ENCODE measurements at regions not wholly inside any gene's neighbourhood (a gene's known extent, or its start where the extent isn't known, plus 50 kb on each side); places are given as distances from the start of the nearest gene placed in this dataset.

DNA sequence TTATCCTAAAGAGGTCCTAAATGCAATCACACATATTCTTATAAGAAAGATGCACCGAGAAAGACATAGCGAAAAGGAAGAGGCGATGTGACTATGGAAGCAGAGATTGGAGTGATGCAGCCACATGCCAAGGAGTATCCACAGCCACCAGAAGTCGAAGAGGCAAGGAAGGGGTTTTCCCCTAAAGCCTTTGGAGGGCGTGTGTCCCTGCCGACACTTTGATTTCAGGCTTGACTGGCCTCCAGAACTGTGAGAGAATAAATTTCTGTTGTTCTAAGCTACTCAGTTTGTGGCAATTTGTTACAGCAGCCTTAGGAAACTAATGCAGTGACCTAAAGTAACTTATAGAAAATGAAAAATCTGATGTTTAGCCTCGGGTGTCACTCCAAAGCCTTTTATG, 179.5 kb upstream of the CITED2 start:
- TF ChIP-seq, protein P1, sequence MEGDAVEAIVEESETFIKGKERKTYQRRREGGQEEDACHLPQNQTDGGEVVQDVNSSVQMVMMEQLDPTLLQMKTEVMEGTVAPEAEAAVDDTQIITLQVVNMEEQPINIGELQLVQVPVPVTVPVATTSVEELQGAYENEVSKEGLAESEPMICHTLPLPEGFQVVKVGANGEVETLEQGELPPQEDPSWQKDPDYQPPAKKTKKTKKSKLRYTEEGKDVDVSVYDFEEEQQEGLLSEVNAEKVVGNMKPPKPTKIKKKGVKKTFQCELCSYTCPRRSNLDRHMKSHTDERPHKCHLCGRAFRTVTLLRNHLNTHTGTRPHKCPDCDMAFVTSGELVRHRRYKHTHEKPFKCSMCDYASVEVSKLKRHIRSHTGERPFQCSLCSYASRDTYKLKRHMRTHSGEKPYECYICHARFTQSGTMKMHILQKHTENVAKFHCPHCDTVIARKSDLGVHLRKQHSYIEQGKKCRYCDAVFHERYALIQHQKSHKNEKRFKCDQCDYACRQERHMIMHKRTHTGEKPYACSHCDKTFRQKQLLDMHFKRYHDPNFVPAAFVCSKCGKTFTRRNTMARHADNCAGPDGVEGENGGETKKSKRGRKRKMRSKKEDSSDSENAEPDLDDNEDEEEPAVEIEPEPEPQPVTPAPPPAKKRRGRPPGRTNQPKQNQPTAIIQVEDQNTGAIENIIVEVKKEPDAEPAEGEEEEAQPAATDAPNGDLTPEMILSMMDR (IDR thresholded peaks at IDR 0.05; ENCODE audit: extremely low read depth, insufficient read depth, missing control alignments), result no peak
- no peak for DNase-seq (ENCODE audit: low spot score)
- in situ Hi-C loops (cut with MboI; ENCODE audit: low pct_unique_long_range_greater_than_20kb, low sequenced_read_pairs, unreplicated experiment), result no loop called here

DNA sequence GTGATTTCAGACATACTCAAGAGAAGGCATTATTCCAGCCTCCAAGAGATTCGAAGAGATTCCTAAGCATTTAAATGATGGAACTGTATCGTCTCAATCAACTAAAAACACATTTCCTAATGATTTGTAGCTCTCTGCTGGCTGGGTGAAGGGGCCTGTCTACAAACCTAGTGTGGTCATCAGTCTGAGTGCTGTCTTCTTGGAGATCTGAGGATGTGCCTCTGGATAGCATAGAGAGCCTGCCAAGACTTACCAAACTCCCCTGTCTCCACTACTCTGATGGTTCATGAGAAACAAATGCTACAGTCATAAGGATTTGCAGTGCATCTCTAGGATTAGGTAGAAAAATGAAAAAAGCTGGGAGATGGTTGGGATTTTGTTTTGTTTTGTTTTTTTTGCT, 176.9 kb upstream of the CITED2 start:
- no peak for DNase-seq (ENCODE audit: low spot score)
- TF ChIP-seq, protein P1 (IDR thresholded peaks at IDR 0.05; ENCODE audit: extremely low read depth, insufficient read depth, missing control alignments), result no peak
- in situ Hi-C loops (cut with MboI; ENCODE audit: low pct_unique_long_range_greater_than_20kb, low sequenced_read_pairs, unreplicated experiment), result no loop called here

DNA sequence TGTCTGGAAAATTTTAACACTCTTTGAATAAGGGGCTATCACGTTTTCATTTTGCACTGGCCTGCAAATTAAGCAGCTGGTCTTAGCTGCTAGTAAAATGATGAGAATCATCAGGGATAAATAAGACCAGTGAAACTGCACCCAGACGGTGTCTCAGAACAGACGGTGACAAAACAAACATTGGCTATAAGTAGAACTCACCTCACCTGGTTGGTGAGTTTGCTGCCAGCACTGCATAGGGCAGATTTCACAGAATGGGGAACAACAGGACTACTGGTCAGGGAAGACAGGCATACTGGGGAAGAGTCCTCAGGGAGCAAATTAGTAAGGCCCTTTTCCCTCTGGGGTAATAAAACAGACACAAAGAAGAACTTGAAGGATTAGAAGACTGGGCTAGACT, 175.9 kb upstream of the CITED2 start:
- TF ChIP-seq, protein P1 (IDR thresholded peaks at IDR 0.05; ENCODE audit: extremely low read depth, insufficient read depth, missing control alignments), result no peak
- no peak for DNase-seq (ENCODE audit: low spot score)
- in situ Hi-C loops (cut with MboI; ENCODE audit: low pct_unique_long_range_greater_than_20kb, low sequenced_read_pairs, unreplicated experiment), result no loop called here

DNA sequence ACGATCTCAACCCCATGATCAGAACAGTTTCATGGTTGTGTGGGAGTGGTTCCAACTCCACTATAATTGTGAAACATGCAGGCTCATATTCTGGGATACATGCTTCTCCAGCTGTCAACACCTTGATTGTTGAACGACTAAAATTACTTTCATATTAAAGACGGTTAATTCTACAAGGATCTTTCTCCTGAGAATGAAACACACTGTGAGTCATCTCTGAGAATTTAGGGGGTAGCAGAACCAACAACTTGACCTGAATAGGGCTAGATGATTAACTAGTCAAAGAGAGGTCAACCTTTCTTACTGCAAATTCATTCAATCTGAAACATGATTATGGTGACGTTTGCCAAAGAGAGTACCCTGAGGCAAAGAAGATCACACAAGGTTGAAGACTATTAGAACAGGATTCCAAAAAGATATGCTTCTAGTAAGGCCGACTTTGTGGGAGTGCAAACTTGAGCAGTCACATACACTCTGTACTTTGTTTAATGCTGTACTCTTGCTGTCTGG, 175.2 kb upstream of the CITED2 start:
- no peak for DNase-seq (ENCODE audit: low spot score)
- in situ Hi-C loops (cut with MboI; ENCODE audit: low pct_unique_long_range_greater_than_20kb, low sequenced_read_pairs, unreplicated experiment), result no loop called here
- TF ChIP-seq, protein P1 (IDR thresholded peaks at IDR 0.05; ENCODE audit: extremely low read depth, insufficient read depth, missing control alignments), result no peak

DNA sequence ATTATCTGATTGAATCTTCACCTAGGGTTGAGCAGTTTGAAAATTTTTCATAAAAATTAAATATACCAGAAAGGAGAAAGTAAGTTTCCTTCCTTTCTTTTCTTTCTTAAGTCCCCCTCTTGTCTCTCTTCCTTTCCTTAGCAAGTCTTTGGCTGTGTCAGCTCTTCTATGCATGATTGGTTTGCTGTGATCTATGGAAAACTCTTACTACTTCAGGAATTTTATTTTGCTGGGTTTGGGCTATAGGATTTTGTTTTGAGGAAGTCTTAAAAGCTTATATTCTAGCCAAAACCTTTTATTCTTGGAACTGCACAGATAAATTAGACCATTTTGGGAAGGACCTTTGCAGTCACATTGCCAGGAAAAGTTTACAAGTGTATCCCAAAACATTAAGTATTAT, 173.4 kb upstream of the CITED2 start:
- in situ Hi-C loops (cut with MboI; ENCODE audit: low pct_unique_long_range_greater_than_20kb, low sequenced_read_pairs, unreplicated experiment), result no loop called here

DNA sequence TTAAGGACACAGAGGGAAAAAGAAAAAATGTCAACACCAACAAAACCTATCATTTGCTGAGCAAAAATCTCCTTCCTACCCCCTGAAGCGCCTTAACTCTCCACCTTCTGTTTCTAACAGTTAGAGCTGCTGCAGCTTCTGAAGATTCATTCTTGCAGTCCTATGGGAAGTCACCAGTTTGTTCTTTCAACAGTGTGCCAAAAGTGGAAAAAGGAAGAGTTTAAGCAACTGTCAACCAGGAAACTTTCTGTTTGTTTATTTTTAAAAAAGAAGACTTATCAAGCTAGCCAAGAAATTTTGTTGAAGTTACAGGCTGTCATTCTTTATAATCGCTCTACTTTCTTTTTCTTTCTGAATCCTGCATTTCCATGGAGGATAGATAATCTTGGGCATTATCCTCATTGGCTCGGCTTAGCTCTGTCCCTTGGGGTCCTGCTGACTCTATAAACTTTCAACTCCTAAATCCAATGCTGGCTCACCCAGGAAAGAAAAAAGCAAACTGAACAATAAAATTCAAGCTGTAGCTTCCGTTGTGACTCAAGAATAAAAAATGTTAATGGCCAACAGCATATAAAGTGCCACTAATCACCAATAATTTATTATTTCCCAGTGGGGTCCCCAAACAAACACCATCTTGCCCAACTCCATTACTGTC, 172.8 kb upstream of the CITED2 start:
- in situ Hi-C loops (cut with MboI; ENCODE audit: low pct_unique_long_range_greater_than_20kb, low sequenced_read_pairs, unreplicated experiment), result no loop called here
- TF ChIP-seq, protein P1 (IDR thresholded peaks at IDR 0.05; ENCODE audit: extremely low read depth, insufficient read depth, missing control alignments), result no peak
- DNase-seq (ENCODE audit: low spot score), result no peak

More for the DNA sequence above, 173.4 kb upstream of the CITED2 start:
- TF ChIP-seq, protein P1 (IDR thresholded peaks at IDR 0.05; ENCODE audit: extremely low read depth, insufficient read depth, missing control alignments), result no peak
- no peak for DNase-seq (ENCODE audit: low spot score)
